WI38 (cell line): ENCODE measurements at regions not wholly inside any gene's neighbourhood (a gene's known extent, or its start where the extent isn't known, plus 50 kb on each side); places are given as distances from the start of the nearest gene placed in this dataset.

Experiments used
- H3K4me3 ChIP-seq: 2 replicates; pipeline ENCODE4 v1.5.1; 2011; ENCODE audit warnings: low read depth, mild to moderate bottlenecking, control low read depth, low read length
- TF ChIP-seq, protein P1 (sequence below): IDR thresholded peaks from 2 replicates; pipeline ENCODE4 v1.5.1; 2012; ENCODE audit warnings: low read depth, mild to moderate bottlenecking, control low read depth, low read length

DNA sequence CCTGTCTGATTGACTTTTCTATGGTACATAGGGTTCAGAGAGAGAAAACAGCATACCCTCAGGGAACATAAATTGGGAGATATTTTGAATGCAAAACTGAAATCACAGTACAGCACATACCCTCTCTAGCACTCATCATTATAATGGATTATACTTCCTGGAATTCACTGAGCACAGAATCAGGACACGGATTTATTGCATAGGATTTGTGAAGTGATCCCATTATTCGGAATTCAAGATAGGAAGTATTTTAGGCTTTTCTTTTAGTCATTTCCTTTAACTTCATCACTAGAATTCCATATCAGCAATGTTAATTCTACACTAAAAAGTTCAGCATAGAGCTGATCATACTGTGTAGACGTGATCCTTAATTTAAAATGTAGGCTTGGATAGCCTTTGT, 407.0 kb downstream of the PID1 start:
- H3K4me3 ChIP-seq = no peak overlapping the region
- TF ChIP-seq, protein P1, sequence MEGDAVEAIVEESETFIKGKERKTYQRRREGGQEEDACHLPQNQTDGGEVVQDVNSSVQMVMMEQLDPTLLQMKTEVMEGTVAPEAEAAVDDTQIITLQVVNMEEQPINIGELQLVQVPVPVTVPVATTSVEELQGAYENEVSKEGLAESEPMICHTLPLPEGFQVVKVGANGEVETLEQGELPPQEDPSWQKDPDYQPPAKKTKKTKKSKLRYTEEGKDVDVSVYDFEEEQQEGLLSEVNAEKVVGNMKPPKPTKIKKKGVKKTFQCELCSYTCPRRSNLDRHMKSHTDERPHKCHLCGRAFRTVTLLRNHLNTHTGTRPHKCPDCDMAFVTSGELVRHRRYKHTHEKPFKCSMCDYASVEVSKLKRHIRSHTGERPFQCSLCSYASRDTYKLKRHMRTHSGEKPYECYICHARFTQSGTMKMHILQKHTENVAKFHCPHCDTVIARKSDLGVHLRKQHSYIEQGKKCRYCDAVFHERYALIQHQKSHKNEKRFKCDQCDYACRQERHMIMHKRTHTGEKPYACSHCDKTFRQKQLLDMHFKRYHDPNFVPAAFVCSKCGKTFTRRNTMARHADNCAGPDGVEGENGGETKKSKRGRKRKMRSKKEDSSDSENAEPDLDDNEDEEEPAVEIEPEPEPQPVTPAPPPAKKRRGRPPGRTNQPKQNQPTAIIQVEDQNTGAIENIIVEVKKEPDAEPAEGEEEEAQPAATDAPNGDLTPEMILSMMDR = no peak

DNA sequence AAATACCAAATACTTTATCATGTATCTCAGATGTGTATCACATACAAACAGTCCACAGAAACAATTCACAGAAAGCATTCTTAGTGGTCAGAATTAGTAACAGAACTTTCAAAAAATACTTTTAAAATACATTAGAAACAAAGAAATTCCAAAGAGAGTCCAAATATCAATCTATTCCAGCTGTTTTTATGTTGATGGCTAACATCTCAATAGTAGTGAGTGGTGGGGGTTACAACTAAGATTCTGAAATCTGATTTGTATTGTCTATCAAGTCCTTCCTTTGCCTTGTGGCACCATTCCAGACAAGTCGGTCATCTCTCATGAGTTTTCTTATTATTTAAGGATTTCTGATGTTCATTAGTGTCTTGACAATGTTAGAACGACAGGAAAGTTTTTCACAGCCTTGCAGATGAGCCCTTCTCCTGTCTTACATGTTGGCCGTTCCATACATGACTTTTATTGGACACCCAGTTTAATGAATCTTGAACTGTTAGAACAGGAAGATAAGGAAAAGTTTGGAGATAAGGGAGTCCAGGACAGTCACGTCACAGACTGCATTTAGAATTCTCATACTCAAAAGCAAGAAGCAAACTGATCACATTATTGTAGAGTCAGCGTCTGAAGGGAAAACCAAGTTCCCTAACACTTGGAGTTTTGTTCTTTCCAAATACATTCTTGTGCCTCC, 410.3 kb downstream of the PID1 start:
- TF ChIP-seq, protein P1 = no peak

DNA sequence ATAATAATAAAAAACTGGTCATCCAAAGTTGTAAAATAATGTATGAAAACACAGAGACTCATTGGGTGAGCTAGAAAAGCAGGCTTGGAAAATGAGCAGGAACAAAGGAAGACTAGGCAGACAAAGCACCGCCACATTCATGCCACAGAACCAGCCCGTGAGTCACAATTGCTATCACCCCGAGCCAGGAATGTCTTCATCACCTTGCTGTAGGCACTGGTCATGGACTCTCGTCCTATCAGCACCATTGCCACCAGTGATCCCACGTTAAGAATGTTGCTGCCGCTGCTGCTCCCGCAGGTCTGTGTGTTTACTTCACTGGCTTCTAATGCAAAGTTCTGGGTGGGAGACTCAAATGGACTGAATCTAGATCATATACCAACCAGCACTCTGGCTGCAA, 417.9 kb downstream of the PID1 start:
- H3K4me3 ChIP-seq = no peak overlapping the region
- TF ChIP-seq, protein P1 = no peak

More for the DNA sequence above, 410.3 kb downstream of the PID1 start:
- H3K4me3 ChIP-seq = no peak overlapping the region

DNA sequence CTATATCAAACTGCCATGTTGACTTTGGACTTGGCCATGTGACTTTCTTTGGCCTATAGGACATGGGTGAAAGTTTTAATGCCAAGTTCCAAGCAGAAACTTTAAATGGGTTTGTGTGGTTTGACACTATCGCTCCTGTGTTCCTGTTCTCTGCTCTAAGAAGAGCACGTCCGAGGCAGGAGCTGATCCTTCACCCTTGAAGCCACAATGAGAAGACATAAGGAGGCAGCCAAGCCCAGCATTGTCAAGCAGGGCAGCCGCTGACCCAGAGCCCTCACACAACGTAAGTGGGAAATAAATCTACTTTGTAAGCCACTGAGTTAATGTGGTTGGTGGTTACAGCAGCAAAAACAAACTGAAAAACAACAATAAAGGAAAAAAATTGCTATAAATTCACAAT, 422.4 kb downstream of the PID1 start:
- TF ChIP-seq, protein P1 = no peak
- H3K4me3 ChIP-seq = no peak overlapping the region

DNA sequence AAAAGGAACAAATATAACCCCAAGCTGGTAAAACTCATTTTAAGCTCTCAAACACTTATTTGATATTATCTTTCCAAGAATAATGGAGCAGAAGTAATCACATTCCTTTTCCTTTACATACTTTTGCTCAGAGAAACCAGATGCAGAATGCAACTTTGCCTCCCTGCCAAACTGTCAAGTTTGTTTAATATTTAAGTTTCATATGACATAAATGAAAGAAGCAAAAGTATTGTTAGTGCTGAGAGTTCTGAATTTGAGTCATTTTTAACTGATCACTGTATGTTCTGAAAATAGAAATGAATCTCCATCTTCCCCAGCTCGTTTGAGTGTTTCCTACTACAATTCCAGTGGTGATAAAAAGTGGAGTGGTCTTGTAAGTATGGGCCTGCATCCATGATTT, 423.4 kb downstream of the PID1 start:
- TF ChIP-seq, protein P1 = no peak
- H3K4me3 ChIP-seq = no peak overlapping the region

DNA sequence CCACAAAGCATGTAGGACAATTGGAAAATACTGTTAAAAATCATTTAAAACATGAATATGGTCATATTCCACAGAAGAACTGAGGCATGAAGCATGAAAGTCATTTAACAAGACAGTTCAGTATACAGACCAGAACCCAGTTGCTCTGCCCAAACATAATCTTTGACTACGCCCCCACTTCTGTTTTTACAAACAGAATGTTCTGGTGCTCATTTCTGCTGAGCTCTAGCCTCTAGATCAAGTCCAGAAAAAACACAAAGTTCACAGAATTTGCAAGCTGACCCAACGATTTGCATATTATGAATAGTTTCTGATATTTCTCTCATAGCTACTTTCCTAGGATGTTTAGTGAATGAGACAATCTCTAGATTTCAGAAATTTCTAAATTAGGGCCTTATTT, 424.9 kb downstream of the PID1 start:
- TF ChIP-seq, protein P1 = no peak
- H3K4me3 ChIP-seq = no peak overlapping the region

- TF ChIP-seq, protein P1 = no peak
- H3K4me3 ChIP-seq = no peak overlapping the region
These were observed 425.7 kb downstream of the PID1 start for GRCh38 chr2:228845162-228845925.
